Omental fat pad (tissue), 3 donors: ENCODE measurements at regions not wholly inside any gene's neighbourhood (a gene's known extent, or its start where the extent isn't known, plus 50 kb on each side); places are given as distances from the start of the nearest gene placed in this dataset.
"Not testable (repeated sequence)": the region's sequence is repeated elsewhere in the genome, so short reads cannot be mapped to it uniquely, and the experiment has no call there.

ENCODE experiments used
- ATAC-seq: fragments of 150-250 bp; one replicate; pipeline ENCODE4 v1.9.1; 2016; ENCODE audit warnings: mild to moderate bottlenecking, moderate library complexity; ENCODE audit not compliant: low FRiP score
- DNase-seq: peaks from one replicate; pipeline ENCODE4 v3.0.0-alpha.2; 2019; ENCODE audit warnings: low spot score
- CTCF ChIP-seq, 3 donors: fragments of 450-650 bp; IDR thresholded peaks; one replicate each; pipeline ENCODE4 v1.5.1; 2016 to 2017; ENCODE audit warnings: antibody characterized with exemption in 3 of 3, mild to moderate bottlenecking in 3 of 3, moderate library complexity in 2 of 3

GRCh38 chr4:156517956-156518355, 453.6 kb downstream of the PDGFC start:
- TF ChIP-seq CTCF (IDR thresholded peaks at IDR 0.05): no peak
- no peak for ATAC-seq
- DNase-seq: no peak

- ATAC-seq (no peak), DNase-seq (no peak)
- no peak for TF ChIP-seq CTCF (IDR thresholded peaks at IDR 0.05)
Measured at GRCh38 chr4:156517546-156517945, 454.1 kb downstream of the PDGFC start.

- TF ChIP-seq CTCF (IDR thresholded peaks at IDR 0.05): no peak
- no peak for ATAC-seq
- DNase-seq: no peak
Measured at GRCh38 chr4:156516698-156517097, 454.9 kb downstream of the PDGFC start.

- no peak for TF ChIP-seq CTCF (IDR thresholded peaks at IDR 0.05)
- DNase-seq (no peak), ATAC-seq (no peak)
Measured at GRCh38 chr4:156515295-156515694, 456.3 kb downstream of the PDGFC start.

- DNase-seq: no peak
- ATAC-seq: no peak
- TF ChIP-seq CTCF (IDR thresholded peaks at IDR 0.05): no peak
Measured at GRCh38 chr4:156512622-156513021, 459.0 kb downstream of the PDGFC start.

GRCh38 chr4:156509921-156510320, 461.7 kb downstream of the PDGFC start:
- not testable (repeated sequence) for DNase-seq, ATAC-seq

- no peak for TF ChIP-seq CTCF (IDR thresholded peaks at IDR 0.05)
- DNase-seq: no peak
- ATAC-seq: no peak
Measured at GRCh38 chr4:156505341-156505955, 466.2 kb downstream of the PDGFC start.

- no peak for TF ChIP-seq CTCF (IDR thresholded peaks at IDR 0.05)
- no peak for ATAC-seq
- no peak for DNase-seq
Measured at GRCh38 chr4:156503119-156503518, 468.5 kb downstream of the PDGFC start.
